Ovary (tissue), 1 donor: ENCODE measurements at regions not wholly inside any gene's neighbourhood (a gene's known extent, or its start where the extent isn't known, plus 50 kb on each side); places are given as distances from the start of the nearest gene placed in this dataset.

Experiments used
- EP300 ChIP-seq: sonication (generic); formaldehyde crosslinking; IDR thresholded peaks from one replicate; pipeline ENCODE4 v1.6.1; 2017; ENCODE audit warnings: antibody characterized with exemption
- POLR2A ChIP-seq: fragments of 450-650 bp; IDR thresholded peaks from one replicate; pipeline ENCODE4 v1.6.1; 2017; ENCODE audit warnings: antibody characterized with exemption, mild to moderate bottlenecking, moderate library complexity

GRCh38 chr14:24725311-24725710 is 91.3 kb upstream of the GZMB start:
- no peak for TF ChIP-seq EP300
- TF ChIP-seq POLR2A = no peak
